ENCODE measurements at regions not wholly inside any gene's neighbourhood (a gene's known extent, or its start where the extent isn't known, plus 50 kb on each side); places are given as distances from the start of the nearest gene placed in this dataset.

DNA sequence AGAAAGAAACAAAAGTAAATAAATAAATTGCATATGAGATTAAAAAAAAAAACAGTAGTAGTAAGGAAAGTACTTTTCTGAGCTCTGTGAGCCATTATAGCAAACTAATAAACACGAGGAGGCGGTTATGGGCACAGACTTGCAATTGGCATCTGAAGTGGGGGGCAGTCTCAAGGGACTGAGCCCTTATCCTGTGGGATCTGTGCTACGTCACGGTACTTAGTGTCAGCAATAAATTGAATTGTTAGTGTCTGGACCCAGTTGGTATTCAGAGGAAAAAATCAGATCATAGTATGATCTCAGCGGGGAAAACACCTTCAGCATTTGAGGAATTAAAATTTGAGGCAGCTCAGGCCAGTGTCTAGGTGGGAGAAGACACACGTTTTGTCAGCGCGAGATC is 76.6 kb upstream of the TEX51 start:
- H3K27ac ChIP-seq (ENCODE audit: low read depth, low read length) = no peak overlapping the region
- H3K9ac ChIP-seq (ENCODE audit: low read depth in 1 of 2, low read length in 2 of 2) = no peak overlapping the region
- no peaks in the 10 kb centered on the region for H3K27me3 ChIP-seq (ENCODE audit: control insufficient read depth in 1 of 2, insufficient read depth in 2 of 2, low read length in 2 of 2)
- H3K4me1 ChIP-seq (ENCODE audit: control insufficient read depth in 1 of 2, insufficient read depth in 2 of 2, low read length in 2 of 2) = no peaks in the 10 kb centered on the region
- no peak overlapping the region for H3K4me3 ChIP-seq (ENCODE audit: low read depth in 1 of 2, low read length in 2 of 2)
- H3K36me3 ChIP-seq (ENCODE audit: control insufficient read depth in 1 of 2, insufficient read depth in 2 of 2, low read length in 2 of 2) = no peaks in the 10 kb centered on the region
- no peaks in the 10 kb centered on the region for H3K9me3 ChIP-seq (ENCODE audit: control insufficient read depth in 1 of 2, low read length in 2 of 2)

DNA sequence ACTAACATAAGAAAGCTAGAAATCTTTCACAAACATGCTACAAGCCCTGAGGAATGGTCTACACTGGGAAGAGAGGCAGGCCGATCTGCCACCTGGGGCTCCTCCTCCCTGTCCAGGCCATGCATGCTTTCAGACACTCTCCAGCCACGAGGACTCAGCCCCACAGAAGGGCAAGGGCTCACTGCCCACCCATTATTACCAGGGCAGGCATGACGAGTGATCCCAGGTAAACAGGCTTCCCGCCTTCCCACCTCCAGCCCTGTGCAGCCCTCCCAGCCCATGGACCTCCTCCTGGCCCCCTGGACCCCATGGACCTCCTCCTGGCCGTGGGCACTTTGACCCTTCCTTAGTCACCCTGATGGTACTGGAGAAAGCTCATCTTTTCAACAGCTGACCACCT is 75.8 kb upstream of the TEX51 start:
- Histone ChIP-seq H3K9ac (ENCODE audit: low read depth in 1 of 2, low read length in 2 of 2) (no peak overlapping the region), H3K9me3 (ENCODE audit: control insufficient read depth in 1 of 2, low read length in 2 of 2) (no peaks in the 10 kb centered on the region), H3K4me3 (ENCODE audit: low read depth in 1 of 2, low read length in 2 of 2) (no peak overlapping the region), H3K36me3 (ENCODE audit: control insufficient read depth in 1 of 2, insufficient read depth in 2 of 2, low read length in 2 of 2) (no peaks in the 10 kb centered on the region), H3K27ac (ENCODE audit: low read depth, low read length) (no peak overlapping the region), H3K27me3 (ENCODE audit: control insufficient read depth in 1 of 2, insufficient read depth in 2 of 2, low read length in 2 of 2) (no peaks in the 10 kb centered on the region), H3K4me1 (ENCODE audit: control insufficient read depth in 1 of 2, insufficient read depth in 2 of 2, low read length in 2 of 2) (no peaks in the 10 kb centered on the region)

DNA sequence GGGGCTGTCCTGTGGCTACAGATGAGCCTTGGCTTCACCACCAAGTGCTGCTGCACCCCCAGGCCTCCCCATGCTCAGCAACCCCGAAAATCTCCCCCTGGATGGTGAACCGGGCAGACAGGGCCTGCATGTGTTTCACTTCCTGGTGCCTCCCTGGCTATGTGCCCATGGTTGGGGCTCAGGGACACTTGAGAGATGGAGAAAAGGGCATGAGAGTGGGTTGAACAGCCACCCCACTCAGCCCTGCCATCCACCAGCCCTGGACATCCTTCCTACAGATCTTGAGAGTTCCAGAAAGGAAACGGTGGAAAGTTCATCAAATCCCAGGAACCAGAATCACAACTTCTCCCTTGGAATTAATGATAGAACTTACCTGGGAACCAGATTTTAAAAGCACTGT is 74.7 kb upstream of the TEX51 start:
- Histone ChIP-seq H3K27ac (ENCODE audit: low read depth, low read length) (no peak overlapping the region), H3K27me3 (ENCODE audit: control insufficient read depth in 1 of 2, insufficient read depth in 2 of 2, low read length in 2 of 2) (no peaks in the 10 kb centered on the region), H3K4me1 (ENCODE audit: control insufficient read depth in 1 of 2, insufficient read depth in 2 of 2, low read length in 2 of 2) (no peaks in the 10 kb centered on the region), H3K4me3 (ENCODE audit: low read depth in 1 of 2, low read length in 2 of 2) (no peak overlapping the region), H3K9me3 (ENCODE audit: control insufficient read depth in 1 of 2, low read length in 2 of 2) (no peaks in the 10 kb centered on the region), H3K9ac (ENCODE audit: low read depth in 1 of 2, low read length in 2 of 2) (no peak overlapping the region), H3K36me3 (ENCODE audit: control insufficient read depth in 1 of 2, insufficient read depth in 2 of 2, low read length in 2 of 2) (no peaks in the 10 kb centered on the region)

DNA sequence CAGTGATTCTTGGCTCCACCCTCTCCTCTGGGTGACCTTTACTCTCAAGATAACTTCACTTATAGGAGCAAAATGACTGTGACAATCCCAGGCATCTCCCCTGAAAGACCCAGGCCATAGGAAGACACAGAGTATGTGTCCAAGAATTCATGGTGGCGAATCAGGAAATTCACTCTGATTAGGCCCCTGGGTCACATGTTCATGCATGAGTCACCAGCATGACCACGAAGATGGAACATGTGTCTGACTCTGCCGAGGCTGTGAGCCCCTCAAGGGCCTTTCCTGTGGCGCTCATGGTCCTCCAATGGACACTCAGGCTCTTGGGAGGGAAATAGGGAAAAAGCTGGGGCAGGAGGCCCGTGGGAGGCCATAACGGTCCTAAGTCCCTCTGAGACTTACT is 74.0 kb upstream of the TEX51 start:
- H3K4me3 ChIP-seq (ENCODE audit: low read depth in 1 of 2, low read length in 2 of 2) = no peak overlapping the region
- no peaks in the 10 kb centered on the region for H3K9me3 ChIP-seq (ENCODE audit: control insufficient read depth in 1 of 2, low read length in 2 of 2)
- H3K36me3 ChIP-seq (ENCODE audit: control insufficient read depth in 1 of 2, insufficient read depth in 2 of 2, low read length in 2 of 2) = no peaks in the 10 kb centered on the region
- no peak overlapping the region for H3K9ac ChIP-seq (ENCODE audit: low read depth in 1 of 2, low read length in 2 of 2)
- no peaks in the 10 kb centered on the region for H3K4me1 ChIP-seq (ENCODE audit: control insufficient read depth in 1 of 2, insufficient read depth in 2 of 2, low read length in 2 of 2)
- peaks cover 0 to 7% of the 10 kb centered on the region in 2 donors for H3K27me3 ChIP-seq (ENCODE audit: control insufficient read depth in 1 of 2, insufficient read depth in 2 of 2, low read length in 2 of 2)
- H3K27ac ChIP-seq (ENCODE audit: low read depth, low read length) = no peak overlapping the region

DNA sequence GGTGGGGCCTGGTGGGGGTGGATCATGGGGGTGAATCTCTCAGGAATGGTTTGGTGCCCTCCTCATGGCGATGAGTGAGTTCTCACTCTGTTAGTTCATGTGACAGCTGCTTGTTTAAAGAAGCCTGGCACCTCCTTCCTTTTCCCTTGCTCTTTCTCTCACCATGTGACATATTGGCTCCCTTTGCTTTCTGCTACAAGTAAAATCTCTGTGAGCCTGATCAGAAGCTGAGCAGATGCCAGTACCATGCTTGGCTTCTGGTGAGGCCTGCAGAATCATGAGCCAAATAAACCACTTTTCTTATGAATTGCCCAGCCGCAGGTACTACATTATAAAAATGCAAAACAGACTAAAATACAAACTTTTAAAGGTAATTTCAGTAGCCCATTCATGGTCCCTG is 73.4 kb upstream of the TEX51 start:
- Histone ChIP-seq H3K27me3 (ENCODE audit: control insufficient read depth in 1 of 2, insufficient read depth in 2 of 2, low read length in 2 of 2) (peaks cover 0 to 7% of the 10 kb centered on the region in 2 donors), H3K9ac (ENCODE audit: low read depth in 1 of 2, low read length in 2 of 2) (no peak overlapping the region), H3K27ac (ENCODE audit: low read depth, low read length) (no peak overlapping the region), H3K9me3 (ENCODE audit: control insufficient read depth in 1 of 2, low read length in 2 of 2) (no peaks in the 10 kb centered on the region), H3K36me3 (ENCODE audit: control insufficient read depth in 1 of 2, insufficient read depth in 2 of 2, low read length in 2 of 2) (no peaks in the 10 kb centered on the region), H3K4me3 (ENCODE audit: low read depth in 1 of 2, low read length in 2 of 2) (no peak overlapping the region), H3K4me1 (ENCODE audit: control insufficient read depth in 1 of 2, insufficient read depth in 2 of 2, low read length in 2 of 2) (no peaks in the 10 kb centered on the region)

DNA sequence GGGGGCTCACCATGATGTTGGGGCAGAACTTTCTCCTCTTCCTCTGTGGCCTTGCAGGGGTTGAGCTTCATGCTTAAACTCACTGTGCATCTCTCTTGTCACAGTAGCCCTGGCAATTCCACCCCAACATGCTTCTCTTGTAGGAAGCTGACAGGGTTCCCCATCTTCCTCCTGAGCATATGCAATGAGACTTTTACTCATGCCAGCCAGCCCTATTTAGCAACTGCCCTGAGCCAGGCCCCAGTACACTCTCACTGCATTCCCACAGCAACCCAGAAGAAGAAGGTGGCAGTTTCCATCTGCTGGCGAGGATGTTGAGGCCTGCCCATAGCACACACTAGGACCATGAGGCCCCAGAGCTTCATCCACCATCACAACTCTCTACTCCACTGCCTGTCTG is 72.2 kb upstream of the TEX51 start:
- H3K27ac ChIP-seq (ENCODE audit: low read depth, low read length) = no peak overlapping the region
- H3K4me1 ChIP-seq (ENCODE audit: control insufficient read depth in 1 of 2, insufficient read depth in 2 of 2, low read length in 2 of 2) = no peaks in the 10 kb centered on the region
- H3K9ac ChIP-seq (ENCODE audit: low read depth in 1 of 2, low read length in 2 of 2) = no peak overlapping the region
- H3K27me3 ChIP-seq (ENCODE audit: control insufficient read depth in 1 of 2, insufficient read depth in 2 of 2, low read length in 2 of 2) = peaks cover 0 to 7% of the 10 kb centered on the region in 2 donors
- H3K4me3 ChIP-seq (ENCODE audit: low read depth in 1 of 2, low read length in 2 of 2) = no peak overlapping the region
- H3K36me3 ChIP-seq (ENCODE audit: control insufficient read depth in 1 of 2, insufficient read depth in 2 of 2, low read length in 2 of 2) = no peaks in the 10 kb centered on the region
- H3K9me3 ChIP-seq (ENCODE audit: control insufficient read depth in 1 of 2, low read length in 2 of 2) = no peaks in the 10 kb centered on the region

DNA sequence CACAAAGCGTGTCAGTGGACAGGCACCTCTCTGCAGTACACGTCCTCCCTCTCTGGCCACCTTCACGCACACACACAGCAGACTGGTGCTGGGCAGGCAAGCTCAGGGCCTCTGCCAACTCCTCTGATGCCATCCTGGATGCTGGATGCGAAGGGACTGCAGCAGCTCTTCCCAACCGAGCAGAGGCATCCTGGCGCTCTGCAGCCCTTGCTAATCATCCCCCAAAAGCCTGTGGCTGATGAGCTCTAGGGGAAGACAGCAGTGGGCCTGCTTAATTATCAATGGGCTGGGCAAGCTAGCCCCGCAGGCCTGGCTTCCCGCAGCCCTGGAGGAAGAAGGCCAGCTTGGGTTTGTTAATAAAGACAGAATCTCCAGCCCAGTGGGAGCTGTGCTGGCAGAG is 71.3 kb upstream of the TEX51 start:
- Histone ChIP-seq H3K4me3 (ENCODE audit: low read depth in 1 of 2, low read length in 2 of 2) (no peak overlapping the region), H3K36me3 (ENCODE audit: control insufficient read depth in 1 of 2, insufficient read depth in 2 of 2, low read length in 2 of 2) (no peaks in the 10 kb centered on the region), H3K4me1 (ENCODE audit: control insufficient read depth in 1 of 2, insufficient read depth in 2 of 2, low read length in 2 of 2) (no peaks in the 10 kb centered on the region), H3K9ac (ENCODE audit: low read depth in 1 of 2, low read length in 2 of 2) (no peak overlapping the region), H3K27ac (ENCODE audit: low read depth, low read length) (no peak overlapping the region), H3K9me3 (ENCODE audit: control insufficient read depth in 1 of 2, low read length in 2 of 2) (no peaks in the 10 kb centered on the region), H3K27me3 (ENCODE audit: control insufficient read depth in 1 of 2, insufficient read depth in 2 of 2, low read length in 2 of 2) (peaks cover 0 to 7% of the 10 kb centered on the region in 2 donors)

DNA sequence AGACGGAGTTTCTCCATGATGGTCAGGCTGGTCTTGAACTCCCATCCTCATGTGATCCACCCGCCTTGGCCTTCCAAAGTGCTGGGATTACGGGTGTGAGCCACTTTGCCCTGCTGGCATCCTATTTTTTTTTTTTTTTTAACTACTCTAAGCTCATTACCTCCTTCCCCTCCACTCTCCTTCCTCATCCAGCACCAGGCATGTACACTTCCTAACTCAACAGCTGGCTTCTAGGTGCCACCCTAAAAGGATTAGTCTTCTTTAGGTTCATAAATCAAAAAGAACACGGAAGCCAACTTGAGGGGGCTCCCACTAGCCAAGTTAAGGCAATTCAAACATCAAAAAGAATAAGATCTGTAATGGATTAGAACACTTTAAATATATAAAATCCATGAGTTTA is 70.6 kb upstream of the TEX51 start:
- Histone ChIP-seq H3K36me3 (ENCODE audit: control insufficient read depth in 1 of 2, insufficient read depth in 2 of 2, low read length in 2 of 2) (no peaks in the 10 kb centered on the region), H3K9ac (ENCODE audit: low read depth in 1 of 2, low read length in 2 of 2) (no peak overlapping the region), H3K27me3 (ENCODE audit: control insufficient read depth in 1 of 2, insufficient read depth in 2 of 2, low read length in 2 of 2) (peaks cover 0 to 7% of the 10 kb centered on the region in 2 donors), H3K4me1 (ENCODE audit: control insufficient read depth in 1 of 2, insufficient read depth in 2 of 2, low read length in 2 of 2) (no peaks in the 10 kb centered on the region), H3K4me3 (ENCODE audit: low read depth in 1 of 2, low read length in 2 of 2) (no peak overlapping the region), H3K27ac (ENCODE audit: low read depth, low read length) (no peak overlapping the region), H3K9me3 (ENCODE audit: control insufficient read depth in 1 of 2, low read length in 2 of 2) (no peaks in the 10 kb centered on the region)

DNA sequence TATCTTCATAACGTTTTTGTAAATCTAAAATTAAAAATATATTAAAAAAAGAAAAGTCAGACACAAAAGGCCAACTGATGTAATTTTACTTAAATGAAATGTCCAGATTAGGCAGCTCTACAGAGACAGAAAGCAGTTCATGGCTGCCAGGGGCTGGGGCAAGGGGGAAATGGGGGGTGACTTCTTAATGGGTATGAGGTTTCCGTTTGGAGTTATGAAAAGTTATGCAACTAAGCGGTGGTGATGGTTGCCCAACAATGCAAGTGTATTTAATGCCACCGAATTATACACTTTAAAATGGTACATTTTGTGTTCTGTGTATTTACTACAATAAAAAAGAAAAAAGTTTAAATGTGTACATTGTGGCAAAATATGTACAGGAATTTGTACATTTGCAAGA is 70.2 kb upstream of the TEX51 start:
- H3K36me3 ChIP-seq (ENCODE audit: control insufficient read depth in 1 of 2, insufficient read depth in 2 of 2, low read length in 2 of 2) = no peaks in the 10 kb centered on the region
- no peak overlapping the region for H3K9ac ChIP-seq (ENCODE audit: low read depth in 1 of 2, low read length in 2 of 2)
- no peaks in the 10 kb centered on the region for H3K4me1 ChIP-seq (ENCODE audit: control insufficient read depth in 1 of 2, insufficient read depth in 2 of 2, low read length in 2 of 2)
- H3K9me3 ChIP-seq (ENCODE audit: control insufficient read depth in 1 of 2, low read length in 2 of 2) = no peaks in the 10 kb centered on the region
- no peak overlapping the region for H3K27ac ChIP-seq (ENCODE audit: low read depth, low read length)
- H3K27me3 ChIP-seq (ENCODE audit: control insufficient read depth in 1 of 2, insufficient read depth in 2 of 2, low read length in 2 of 2) = peaks cover 0 to 7% of the 10 kb centered on the region in 2 donors
- no peak overlapping the region for H3K4me3 ChIP-seq (ENCODE audit: low read depth in 1 of 2, low read length in 2 of 2)

DNA sequence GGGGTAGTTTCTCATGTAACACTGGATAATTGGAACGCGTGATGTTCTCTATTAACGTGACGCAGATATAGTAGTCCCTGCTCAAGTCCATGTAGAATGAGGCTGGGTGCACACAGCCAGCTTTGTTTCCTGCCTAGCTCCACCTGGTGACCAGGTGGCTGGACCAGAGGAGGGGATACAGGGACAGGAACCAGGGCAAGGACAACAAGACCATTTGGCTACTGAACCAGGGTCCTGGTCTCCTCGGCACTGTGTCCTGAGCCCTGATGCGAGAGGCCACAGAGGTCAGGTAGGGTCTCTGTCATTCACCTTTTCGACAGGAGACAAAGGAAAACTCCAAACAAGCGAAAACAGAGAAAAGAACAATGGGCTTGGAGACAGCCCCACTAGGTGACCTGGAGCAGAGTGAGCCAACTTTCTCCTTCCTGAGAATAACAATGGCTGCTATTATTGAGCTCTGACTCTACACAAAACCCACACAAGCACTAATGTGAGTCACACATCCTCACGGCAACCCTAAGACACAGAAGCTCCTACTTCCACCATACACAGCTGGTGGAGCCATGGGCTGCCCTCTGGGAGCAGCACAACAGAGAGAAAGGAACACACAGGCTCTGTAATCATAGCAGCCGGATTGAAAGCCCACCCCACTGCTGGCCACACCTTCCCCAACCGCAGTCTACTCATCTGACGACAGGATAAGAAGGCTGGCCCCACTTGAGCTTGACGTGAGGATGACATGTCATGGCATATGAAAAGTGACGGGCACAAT is 67.3 kb upstream of the TEX51 start:
- peaks cover 0 to 7% of the 10 kb centered on the region in 2 donors for H3K27me3 ChIP-seq (ENCODE audit: control insufficient read depth in 1 of 2, insufficient read depth in 2 of 2, low read length in 2 of 2)
- H3K27ac ChIP-seq (ENCODE audit: low read depth, low read length) = no peak overlapping the region
- no peaks in the 10 kb centered on the region for H3K4me1 ChIP-seq (ENCODE audit: control insufficient read depth in 1 of 2, insufficient read depth in 2 of 2, low read length in 2 of 2)
- H3K4me3 ChIP-seq (ENCODE audit: low read depth in 1 of 2, low read length in 2 of 2) = no peak overlapping the region
- no peaks in the 10 kb centered on the region for H3K36me3 ChIP-seq (ENCODE audit: control insufficient read depth in 1 of 2, insufficient read depth in 2 of 2, low read length in 2 of 2)
- H3K9ac ChIP-seq (ENCODE audit: low read depth in 1 of 2, low read length in 2 of 2) = no peak overlapping the region
- H3K9me3 ChIP-seq (ENCODE audit: control insufficient read depth in 1 of 2, low read length in 2 of 2) = no peaks in the 10 kb centered on the region
